DOHH2 (cell line): ENCODE measurements at regions not wholly inside any gene's neighbourhood (a gene's known extent, or its start where the extent isn't known, plus 50 kb on each side); places are given as distances from the start of the nearest gene placed in this dataset.

Experiments used
- H3F3A ChIP-seq: fragments of 200-600 bp; sonication (generic), shearing (Covaris generic); 2 replicates; pipeline ENCODE4 v1.6.0; 2016; ENCODE audit warnings: antibody characterized with exemption, mild to moderate bottlenecking; ENCODE audit not compliant: control insufficient read depth, insufficient read depth
- H3K27ac ChIP-seq: fragments of 200-600 bp; sonication (generic); 2 replicates; pipeline ENCODE4 v1.5.1; 2014; ENCODE audit warnings: low read depth, mild to moderate bottlenecking, low read length, moderate library complexity
- H3K27me3 ChIP-seq: fragments of 200-600 bp; sonication (generic); 2 replicates; pipeline ENCODE4 v1.6.1; 2014; ENCODE audit warnings: mild to moderate bottlenecking, low read length, mixed read lengths; ENCODE audit not compliant: control insufficient read depth
- H3K36me3 ChIP-seq: fragments of 200-600 bp; sonication (generic); 2 replicates; pipeline ENCODE4 v1.6.1; 2014; ENCODE audit warnings: mild to moderate bottlenecking, low read length, moderate library complexity, mixed read lengths; ENCODE audit not compliant: control insufficient read depth
- H3K4me1 ChIP-seq: fragments of 200-600 bp; sonication (generic); 2 replicates; pipeline ENCODE4 v1.6.1; 2014; ENCODE audit warnings: mild to moderate bottlenecking, low read length, mixed read lengths; ENCODE audit not compliant: control insufficient read depth
- H3K4me2 ChIP-seq: fragments of 200-600 bp; sonication (generic); 2 replicates; pipeline ENCODE4 v1.6.0; 2014; ENCODE audit warnings: mild to moderate bottlenecking, low read length, moderate library complexity
- H3K4me3 ChIP-seq: fragments of 200-600 bp; sonication (generic); 2 replicates; pipeline ENCODE4 v1.5.1; 2014; ENCODE audit warnings: mild to moderate bottlenecking, low read length, mixed read lengths
- H3K79me2 ChIP-seq: fragments of 200-600 bp; sonication (generic); 2 replicates; pipeline ENCODE4 v1.6.1; 2014; ENCODE audit warnings: mild to moderate bottlenecking, low read length, mixed read lengths; ENCODE audit not compliant: control insufficient read depth
- H3K9me2 ChIP-seq: fragments of 200-600 bp; sonication (generic); replicated peaks from 2 replicates; pipeline ENCODE4 v1.6.1; 2014; ENCODE audit warnings: mild to moderate bottlenecking, low read length, mixed read lengths; ENCODE audit not compliant: control insufficient read depth
- H3K9me3 ChIP-seq: fragments of 200-600 bp; sonication (generic); 2 replicates; pipeline ENCODE4 v1.6.1; 2014; ENCODE audit warnings: antibody characterized with exemption, low read length, mixed read lengths; ENCODE audit not compliant: control insufficient read depth, insufficient read depth
- H4K20me1 ChIP-seq: fragments of 200-600 bp; sonication (generic); 2 replicates; pipeline ENCODE4 v1.6.0; 2014; ENCODE audit warnings: low read depth, mild to moderate bottlenecking, antibody characterized with exemption, low read length, moderate library complexity; ENCODE audit not compliant: control insufficient read depth, insufficient read depth
- CTCF ChIP-seq: fragments of 200-600 bp; sonication (generic); IDR thresholded peaks from one replicate; pipeline ENCODE4 v1.5.1; 2014; ENCODE audit warnings: antibody characterized with exemption, mild to moderate bottlenecking, low read depth, low read length; ENCODE audit not compliant: poor library complexity, severe bottlenecking
- EZH2phosphoT487 ChIP-seq: fragments of 200-600 bp; sonication (generic); IDR thresholded peaks from 2 replicates; pipeline ENCODE4 v1.6.1; 2017; ENCODE audit warnings: borderline replicate concordance, mild to moderate bottlenecking, antibody characterized with exemption, low read length, moderate library complexity, mixed read lengths

GRCh38 chr9:105158898-105159297 lies 85.6 kb upstream of the SLC44A1 start:
- Histone ChIP-seq H3K27ac (no peak overlapping the region), H3F3A (no peaks in the 10 kb centered on the region), H4K20me1 (no peaks in the 10 kb centered on the region), H3K4me3 (no peak overlapping the region), H3K36me3 (no peaks in the 10 kb centered on the region), H3K79me2 (no peaks in the 10 kb centered on the region), H3K4me2 (no peak overlapping the region), H3K4me1 (peaks cover 8% of the 10 kb centered on the region; the same call in 1 of the 2 replicates), H3K27me3 (0 out of 2 replicates have a peak, but pooled peaks cover 6% of the 10 kb centered on the region), H3K9me2 (no peaks in the 10 kb centered on the region), H3K9me3 (no peaks in the 10 kb centered on the region)
- TF ChIP-seq CTCF (no peak), EZH2phosphoT487 (no peak)

DNA sequence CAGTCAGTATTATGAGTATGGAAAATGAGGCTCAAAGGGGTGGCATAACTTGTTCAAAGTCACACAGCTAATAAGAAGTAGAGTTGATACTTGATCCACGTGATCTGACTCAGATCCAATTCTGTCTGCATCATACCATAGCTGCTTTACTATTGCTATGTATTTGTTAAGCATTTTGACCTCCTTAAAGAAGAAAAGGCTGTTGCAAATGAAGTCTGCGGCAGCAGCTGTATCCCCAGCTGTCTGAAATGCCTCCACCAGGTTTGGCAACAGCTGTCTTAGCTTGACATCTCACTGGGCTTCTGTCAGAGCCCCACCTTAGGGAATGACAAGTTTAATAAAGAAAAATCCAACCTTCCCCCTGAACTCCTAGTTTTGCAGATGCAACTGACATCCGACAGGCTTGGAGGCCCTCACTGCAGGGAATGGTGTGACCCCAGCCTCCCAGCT lies 75.6 kb upstream of the SLC44A1 start:
- Histone ChIP-seq H3K4me1 (no peaks in the 10 kb centered on the region), H3K4me3 (no peak overlapping the region), H4K20me1 (no peaks in the 10 kb centered on the region), H3K27me3 (no peaks in the 10 kb centered on the region), H3F3A (no peaks in the 10 kb centered on the region), H3K4me2 (no peak overlapping the region), H3K9me2 (no peaks in the 10 kb centered on the region), H3K79me2 (no peaks in the 10 kb centered on the region), H3K36me3 (no peaks in the 10 kb centered on the region), H3K9me3 (no peaks in the 10 kb centered on the region), H3K27ac (no peak overlapping the region)
- no peak for TF ChIP-seq EZH2phosphoT487
- TF ChIP-seq CTCF = no peak

GRCh38 chr9:105171076-105171475 lies 73.4 kb upstream of the SLC44A1 start:
- H3F3A ChIP-seq = no peaks in the 10 kb centered on the region
- no peaks in the 10 kb centered on the region for H3K27me3 ChIP-seq
- no peaks in the 10 kb centered on the region for H3K4me1 ChIP-seq
- H3K9me3 ChIP-seq = no peaks in the 10 kb centered on the region
- no peaks in the 10 kb centered on the region for H3K9me2 ChIP-seq
- no peaks in the 10 kb centered on the region for H3K36me3 ChIP-seq
- H3K79me2 ChIP-seq = no peaks in the 10 kb centered on the region
- no peaks in the 10 kb centered on the region for H4K20me1 ChIP-seq
- no peak for TF ChIP-seq EZH2phosphoT487
- TF ChIP-seq CTCF = no peak
- no peak overlapping the region for H3K27ac ChIP-seq
- no peak overlapping the region for H3K4me3 ChIP-seq
- H3K4me2 ChIP-seq = no peak overlapping the region

- H3K4me2 ChIP-seq = no peak overlapping the region
- no peaks in the 10 kb centered on the region for H3K27me3 ChIP-seq
- no peaks in the 10 kb centered on the region for H3F3A ChIP-seq
- H3K79me2 ChIP-seq = no peaks in the 10 kb centered on the region
- H3K27ac ChIP-seq = no peak overlapping the region
- no peaks in the 10 kb centered on the region for H3K36me3 ChIP-seq
- H3K9me2 ChIP-seq = no peaks in the 10 kb centered on the region
- no peaks in the 10 kb centered on the region for H3K4me1 ChIP-seq
- no peaks in the 10 kb centered on the region for H4K20me1 ChIP-seq
- no peak for TF ChIP-seq CTCF
- TF ChIP-seq EZH2phosphoT487 = no peak
- no peaks in the 10 kb centered on the region for H3K9me3 ChIP-seq
- H3K4me3 ChIP-seq = no peak overlapping the region
These were observed 72.9 kb upstream of the SLC44A1 start for GRCh38 chr9:105171589-105171988.
